NCI-H1694 treated with DMSO at 0.1 percent for 48 hours (cell line): ENCODE measurements at regions not wholly inside any gene's neighbourhood (a gene's known extent, or its start where the extent isn't known, plus 50 kb on each side); places are given as distances from the start of the nearest gene placed in this dataset.
A peak's percentile ranks its signal among the peaks of the same experiment; 100 is the strongest.
"Not testable (repeated sequence)": the region's sequence is repeated elsewhere in the genome, so short reads cannot be mapped to it uniquely, and the experiment has no call there.

Source experiments
- DNase-seq: peaks from one replicate; lab custom pipeline; 2025; lab: John Stamatoyannopoulos, UW

DNA sequence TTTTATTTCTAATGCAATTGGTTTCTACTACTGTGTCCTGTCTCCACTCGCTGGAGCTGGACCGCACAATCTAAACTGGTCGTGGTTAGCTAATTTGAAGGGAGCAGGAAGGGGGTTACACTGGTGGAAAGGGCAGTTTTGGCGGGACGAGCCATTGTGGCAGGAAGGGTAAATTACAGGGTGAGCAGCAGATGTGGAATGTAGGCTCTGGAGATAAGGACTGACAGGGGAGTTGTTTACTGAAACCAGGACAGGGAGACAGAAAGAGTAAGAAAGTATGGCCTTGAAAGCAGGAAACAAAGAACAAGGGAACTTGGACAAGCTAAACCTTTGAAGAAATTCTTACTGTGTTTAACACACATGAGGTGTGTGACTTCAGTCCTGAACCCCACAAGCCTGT is 147.8 kb downstream of the ATXN7L3B start:
- no peak for DNase-seq

DNA sequence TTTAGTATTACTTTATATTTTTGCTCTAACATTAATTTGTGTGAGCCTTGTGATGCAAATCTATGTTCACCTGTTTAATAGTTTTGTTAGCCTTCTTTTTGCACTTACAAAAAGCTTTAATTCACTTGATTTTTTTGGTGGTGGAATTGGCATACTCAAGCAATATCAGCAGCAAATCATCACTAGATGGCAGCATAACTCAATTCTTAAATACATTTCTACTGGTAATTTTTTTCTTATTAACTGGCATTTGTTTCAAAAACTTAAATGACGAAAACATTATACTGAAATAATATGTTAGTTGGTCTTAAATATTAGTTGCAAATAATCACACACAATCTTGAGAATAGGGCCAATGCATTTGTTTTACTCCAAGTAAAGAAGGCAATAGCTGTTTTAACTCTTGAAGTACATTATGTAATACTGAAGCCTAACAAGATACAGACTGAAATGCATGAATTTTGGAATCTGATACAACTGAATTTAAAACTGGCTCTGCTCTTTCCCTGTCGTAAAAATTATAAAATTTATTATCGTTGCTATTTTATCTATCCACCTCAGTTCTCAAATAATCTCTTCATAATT is 151.5 kb downstream of the ATXN7L3B start:
- peak; percentile 49 for DNase-seq

DNA sequence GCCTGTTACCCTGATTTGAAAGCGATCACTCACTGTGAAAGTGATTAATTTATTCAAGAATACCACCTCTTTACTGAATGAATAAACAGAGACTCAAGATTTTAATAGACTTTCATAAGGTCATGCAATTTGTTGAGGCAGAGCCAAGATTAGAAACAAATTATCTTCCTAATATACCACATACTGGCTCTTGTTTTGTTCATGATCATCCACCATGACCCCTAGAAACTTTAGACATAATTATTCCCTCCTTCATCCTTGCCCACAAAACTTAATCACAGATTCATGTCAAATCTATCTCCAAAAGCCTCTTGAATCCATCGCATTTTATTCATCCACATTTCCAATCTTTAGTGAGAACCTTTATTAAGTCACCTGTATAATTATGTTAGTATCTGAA is 152.3 kb downstream of the ATXN7L3B start:
- no peak for DNase-seq

DNA sequence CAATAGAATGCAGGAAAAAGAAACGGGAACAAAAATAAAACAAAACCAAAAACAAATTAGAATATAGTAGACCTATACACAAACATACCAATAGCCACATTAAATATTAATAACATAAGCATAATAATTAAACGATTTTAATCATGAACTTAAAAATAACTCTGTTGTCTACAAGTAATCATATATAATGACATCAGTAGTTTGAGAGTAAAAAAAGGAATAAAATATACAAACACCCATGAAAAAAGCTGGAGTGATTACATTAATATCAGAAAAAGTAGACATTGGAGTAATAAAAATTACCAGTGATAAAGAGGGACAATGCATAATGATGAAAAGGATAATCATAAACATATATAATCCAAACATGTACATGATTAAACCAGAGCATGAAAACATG is 181.8 kb downstream of the ATXN7L3B start:
- no peak for DNase-seq

DNA sequence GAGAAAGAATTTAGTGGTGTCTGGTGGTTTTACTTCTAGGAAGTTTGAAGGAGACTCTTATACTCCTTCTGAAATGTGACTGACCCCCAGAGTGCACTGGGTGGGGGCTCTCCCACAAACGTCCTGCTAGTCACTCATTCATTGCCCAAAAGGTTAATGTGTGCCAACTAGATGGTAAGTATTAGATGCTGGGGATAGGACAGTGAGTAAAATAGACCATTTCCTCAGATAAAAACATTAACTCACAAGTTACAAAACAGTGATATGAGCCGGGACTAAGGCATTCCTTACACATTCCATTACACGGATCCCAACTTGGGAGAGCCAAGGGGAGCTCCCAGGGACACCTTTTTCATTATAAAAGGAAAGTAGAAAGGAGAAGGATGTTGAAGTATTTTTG is 185.1 kb downstream of the ATXN7L3B start:
- DNase-seq = no peak

DNA sequence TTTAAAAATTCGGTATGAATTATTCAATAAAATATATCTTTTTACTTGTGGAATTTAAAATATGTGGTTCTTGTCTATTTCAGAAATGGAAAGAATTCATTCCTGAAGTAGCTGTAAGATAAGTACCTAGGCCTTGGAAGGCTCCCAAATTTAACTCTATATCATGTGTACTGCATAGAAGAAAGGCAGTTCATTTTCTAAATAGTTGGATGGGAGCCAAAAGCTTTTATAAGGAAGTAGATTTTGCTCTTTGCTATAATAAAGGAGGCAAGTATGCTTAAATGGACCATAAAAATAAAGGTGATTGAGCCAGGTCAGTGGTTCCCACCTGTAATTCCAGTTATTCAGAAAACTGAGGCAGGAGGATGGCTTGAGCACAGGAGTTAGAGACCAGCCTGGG is 187.5 kb downstream of the ATXN7L3B start:
- no peak for DNase-seq

DNA sequence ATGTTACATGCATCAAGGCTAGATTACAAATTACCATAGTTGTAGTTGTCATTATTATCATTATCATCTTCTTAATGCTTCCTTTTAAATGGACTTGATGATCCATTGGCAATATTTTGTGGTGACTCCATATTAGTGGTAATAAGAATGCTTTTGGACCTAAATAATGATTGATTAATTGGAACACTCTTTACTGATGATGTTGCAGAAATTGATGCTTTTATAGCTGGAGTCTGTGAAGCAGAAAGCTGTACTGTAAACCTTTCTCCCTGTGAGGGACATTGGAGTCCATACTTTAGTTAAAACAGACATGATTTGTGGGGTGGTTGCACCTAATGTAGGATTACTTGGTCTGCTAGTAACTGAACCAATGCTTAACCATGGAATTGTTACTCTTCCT is 190.4 kb downstream of the ATXN7L3B start:
- DNase-seq = no peak

DNA sequence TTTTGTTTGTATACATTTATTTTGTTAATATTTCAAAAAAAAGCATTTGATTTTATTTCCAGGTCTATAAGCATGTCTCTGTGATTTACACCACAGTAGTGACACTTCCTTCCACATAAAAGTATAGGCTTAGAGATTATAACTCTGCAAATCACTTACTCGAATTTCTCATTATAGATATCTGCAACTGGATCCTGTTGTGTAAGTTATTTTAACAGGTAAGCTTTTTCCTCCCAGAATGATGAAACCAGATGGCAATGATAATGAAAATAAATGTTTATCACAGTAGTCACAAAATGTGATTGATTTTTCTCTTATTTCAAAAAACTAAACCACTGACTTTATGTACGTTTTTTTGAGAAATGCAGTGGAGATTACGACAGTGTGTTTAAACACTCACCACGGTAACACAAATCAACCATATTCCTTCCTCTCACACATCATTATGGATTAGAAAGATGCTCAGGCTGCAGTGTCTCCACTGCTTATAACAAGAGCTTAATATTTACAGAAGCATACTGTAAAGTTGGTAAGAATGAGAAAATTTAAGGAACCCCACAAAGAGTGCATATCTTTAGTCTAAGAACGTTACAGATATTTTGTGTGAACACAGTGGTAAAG is 194.6 kb downstream of the ATXN7L3B start:
- no peak for DNase-seq

DNA sequence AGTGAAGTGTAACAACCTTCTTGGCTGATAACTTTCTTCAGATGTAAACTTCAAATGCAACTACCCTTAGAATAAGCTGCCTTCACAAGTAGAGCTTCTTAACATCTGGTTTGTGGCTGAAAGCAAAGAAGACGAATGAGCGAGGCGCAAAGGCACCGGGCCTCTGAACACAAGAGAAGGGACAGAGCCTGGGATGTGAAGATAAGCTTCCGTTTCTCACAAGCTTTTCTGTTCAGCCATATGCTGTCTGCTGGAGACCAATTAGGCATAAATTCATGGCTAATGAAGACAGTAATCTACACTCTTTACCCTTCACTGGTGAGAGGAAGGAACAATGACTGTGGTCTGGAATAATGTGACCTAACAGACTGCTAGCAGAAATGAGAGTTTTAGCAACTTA is 195.2 kb downstream of the ATXN7L3B start:
- DNase-seq = no peak

DNA sequence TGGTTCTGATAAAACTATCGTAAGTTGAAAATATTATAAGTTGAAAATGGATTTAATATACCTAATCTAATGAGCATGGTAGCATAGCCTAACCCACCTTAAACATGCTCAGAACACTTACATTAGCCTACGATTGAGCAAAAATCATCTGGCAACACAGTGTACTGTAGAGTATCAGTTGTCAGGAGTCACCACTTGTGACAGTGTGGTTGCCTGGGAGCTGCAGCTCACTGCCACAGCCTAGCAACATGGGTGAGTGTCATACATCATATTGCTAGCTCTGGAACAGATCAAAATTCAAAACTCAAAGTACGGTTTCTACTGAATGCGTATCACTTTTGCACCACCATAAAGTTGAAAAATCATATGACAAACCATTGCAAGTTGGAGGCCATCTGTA is 203.5 kb downstream of the ATXN7L3B start:
- no peak for DNase-seq

DNA sequence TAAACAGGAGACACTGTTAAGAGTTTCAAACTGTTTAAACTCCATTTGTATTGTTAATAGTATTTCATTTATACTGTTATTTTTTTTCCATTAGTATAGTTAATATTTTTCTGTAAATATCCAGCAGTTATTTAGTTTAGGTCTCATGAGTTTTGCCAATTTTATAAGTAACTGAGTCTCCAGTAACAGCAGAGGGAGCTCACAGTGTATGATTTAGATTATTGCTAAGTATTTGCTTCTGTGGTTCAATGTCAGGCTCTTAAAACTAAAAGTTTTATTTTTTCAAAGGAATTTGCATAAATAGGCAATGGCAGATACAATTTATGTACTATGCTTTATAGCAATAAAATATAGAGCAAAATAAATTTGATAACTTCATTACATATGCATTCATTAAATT is 209.7 kb downstream of the ATXN7L3B start:
- DNase-seq = no peak

DNA sequence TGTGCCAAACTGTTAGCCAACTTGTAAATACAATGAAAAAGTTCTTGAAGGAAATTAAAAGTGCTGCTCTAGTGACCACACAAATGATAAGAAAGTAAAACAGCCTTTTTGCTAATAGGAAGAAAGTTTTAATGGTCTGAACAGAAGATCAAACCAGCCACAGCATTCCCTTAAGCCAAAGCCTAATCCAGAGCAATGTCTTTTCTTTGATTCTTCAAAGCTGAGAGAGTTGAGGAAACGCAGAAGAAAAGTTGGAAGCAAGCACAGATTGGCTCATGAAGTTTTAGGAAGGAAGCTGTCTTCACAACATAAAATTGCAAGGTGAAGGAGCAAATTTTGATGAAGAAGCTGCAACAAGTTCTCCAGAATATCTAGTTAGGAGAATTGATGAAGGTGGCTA is 213.8 kb downstream of the ATXN7L3B start:
- no peak for DNase-seq

DNA sequence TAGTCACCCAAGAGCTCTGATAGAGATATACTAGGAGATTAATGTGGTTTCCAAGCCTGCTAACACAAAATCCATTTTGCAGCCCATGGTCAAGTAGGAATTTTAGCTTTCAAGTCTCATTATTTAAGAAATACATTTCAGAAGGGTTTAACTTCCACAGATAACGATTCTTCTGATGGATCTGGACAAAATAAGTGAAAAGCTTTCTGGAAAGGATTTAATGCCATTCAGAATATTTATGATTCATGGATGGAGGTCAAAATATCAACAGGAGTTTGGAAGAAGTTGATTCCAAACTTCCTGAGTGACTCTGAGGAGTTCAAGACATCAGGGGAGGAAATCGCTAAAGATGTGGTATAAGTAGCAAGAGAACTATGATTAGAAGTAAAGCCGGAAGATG is 214.6 kb downstream of the ATXN7L3B start:
- no peak for DNase-seq

DNA sequence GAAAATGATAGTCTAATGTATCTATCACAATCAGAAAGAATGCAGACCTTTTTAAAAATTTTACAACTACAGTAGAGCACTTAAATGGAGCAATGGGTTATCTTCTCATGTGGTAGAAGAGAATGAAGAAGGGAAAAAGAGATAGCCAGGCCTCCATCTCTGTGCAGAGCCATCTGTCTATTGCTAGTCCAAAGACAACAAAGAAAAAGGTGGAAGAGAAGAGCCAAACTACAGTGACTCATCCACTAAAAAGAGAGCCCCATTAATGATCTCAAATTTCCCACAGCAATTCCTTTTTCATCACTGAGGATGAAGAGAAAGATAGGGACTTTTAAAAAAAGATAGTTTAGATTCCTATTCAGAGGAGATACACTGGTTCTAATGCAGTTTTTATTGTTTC is 232.9 kb downstream of the ATXN7L3B start:
- DNase-seq = no peak

DNA sequence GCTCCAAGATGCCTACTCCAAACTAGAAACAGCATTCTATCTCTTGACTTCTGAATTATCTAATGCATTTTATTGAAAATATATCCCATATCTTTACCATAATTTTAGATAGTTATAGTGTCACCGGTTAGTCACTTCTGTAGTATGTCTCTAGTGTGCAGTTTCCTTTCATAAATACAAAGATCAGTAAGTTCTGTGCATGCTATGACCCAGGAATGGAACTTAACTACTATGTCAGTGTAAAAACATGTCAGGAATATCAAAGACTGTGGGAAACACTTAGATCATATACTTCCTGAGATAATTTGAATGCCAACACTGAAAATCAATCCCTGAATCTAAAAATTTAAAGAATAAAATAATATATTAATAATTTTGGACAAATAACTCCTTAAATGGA is 237.6 kb downstream of the ATXN7L3B start:
- DNase-seq = no peak

DNA sequence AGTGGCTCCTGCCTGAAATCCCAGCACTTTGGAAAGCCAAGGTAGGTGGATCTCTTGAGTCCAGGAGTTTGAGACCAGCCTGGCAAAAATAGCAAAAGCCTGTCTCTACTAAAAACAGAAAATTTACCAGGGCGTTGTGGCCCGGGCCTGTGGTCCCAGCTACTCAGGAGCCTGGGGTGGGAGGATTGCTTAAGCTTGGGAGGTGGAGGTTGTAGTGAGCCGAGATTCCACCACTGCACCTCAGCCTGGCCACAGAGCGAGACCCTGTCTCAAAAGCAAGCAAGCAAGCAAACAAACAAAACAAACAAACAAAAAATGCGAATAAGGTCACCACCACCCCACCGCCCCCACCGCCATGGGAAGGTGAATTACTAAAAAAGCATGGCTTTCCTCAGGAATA is 238.7 kb downstream of the ATXN7L3B start:
- DNase-seq = no peak

DNA sequence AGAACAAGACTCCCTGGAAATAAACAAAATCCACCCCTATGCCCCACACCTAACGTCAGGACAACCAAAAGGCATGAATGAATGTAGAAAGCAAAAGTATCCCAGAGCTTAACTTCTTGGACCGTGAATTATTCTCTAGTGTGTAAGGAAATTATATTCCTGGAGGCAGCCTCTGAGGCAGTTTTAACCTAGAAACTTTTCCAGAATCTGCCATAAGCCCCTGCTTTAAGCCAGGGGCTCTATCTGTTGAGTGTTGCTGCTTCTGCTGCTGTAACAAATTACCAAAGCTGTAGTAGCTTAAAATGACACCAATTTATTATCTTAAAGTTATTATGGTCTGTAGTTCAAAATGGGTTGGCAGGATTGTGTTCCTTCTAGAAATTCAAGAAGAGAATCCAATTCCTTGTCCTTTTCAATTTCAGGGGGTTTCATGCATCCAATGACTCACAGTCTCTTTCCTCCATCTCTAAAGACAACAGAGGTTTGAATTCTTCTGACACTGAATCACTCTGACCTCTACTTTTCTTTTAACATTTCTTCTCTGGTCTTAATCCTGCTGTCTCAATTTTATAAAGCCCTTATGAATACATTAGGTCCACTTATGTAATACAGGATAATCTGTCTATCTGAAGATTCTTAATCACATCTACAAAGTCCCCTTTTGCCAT is 242.7 kb downstream of the ATXN7L3B start:
- no peak for DNase-seq

DNA sequence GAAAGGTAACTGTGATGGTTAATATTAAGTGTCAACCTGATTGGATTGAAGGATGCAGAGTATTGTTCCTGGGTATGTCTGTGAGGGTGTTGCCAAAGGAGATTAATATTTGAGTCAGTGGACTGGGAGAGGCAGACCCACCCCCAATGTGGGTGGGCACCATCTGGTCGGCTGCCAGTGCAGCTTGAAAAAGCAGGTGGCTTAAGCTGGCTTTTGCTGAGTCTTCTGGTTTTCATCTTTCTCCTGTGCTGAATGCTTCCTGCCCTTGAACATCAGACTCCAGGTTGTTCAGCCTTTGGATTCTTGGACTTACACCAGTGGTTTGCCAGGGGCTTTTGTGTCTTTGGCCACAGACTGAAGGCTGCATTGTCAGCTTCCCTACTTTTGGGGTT is 243.2 kb downstream of the ATXN7L3B start:
- DNase-seq = not testable (repeated sequence)

DNA sequence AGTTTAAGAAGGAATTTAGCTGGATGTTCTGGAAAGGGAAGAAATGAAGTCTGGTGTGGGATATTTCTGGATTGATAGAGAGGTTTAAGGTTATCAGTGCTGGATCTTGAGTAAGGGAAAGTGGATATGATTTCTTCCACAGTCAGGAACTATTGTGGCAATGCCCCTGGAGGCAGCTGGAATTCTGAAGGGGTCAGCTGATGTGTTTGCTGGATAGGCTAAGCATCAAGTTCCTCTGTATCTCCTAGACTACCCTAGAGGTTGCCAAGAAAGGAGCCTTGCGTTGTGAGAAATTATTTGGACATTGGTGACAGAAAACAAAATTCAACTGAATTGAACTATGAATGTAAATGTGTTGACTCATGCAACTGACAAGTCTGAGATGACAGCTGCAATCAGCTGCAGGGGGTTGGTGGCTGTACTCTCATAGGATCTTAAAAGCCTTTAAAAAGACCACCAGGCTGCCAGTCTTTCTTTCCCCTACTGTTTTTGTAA is 244.4 kb downstream of the ATXN7L3B start:
- DNase-seq = no peak

DNA sequence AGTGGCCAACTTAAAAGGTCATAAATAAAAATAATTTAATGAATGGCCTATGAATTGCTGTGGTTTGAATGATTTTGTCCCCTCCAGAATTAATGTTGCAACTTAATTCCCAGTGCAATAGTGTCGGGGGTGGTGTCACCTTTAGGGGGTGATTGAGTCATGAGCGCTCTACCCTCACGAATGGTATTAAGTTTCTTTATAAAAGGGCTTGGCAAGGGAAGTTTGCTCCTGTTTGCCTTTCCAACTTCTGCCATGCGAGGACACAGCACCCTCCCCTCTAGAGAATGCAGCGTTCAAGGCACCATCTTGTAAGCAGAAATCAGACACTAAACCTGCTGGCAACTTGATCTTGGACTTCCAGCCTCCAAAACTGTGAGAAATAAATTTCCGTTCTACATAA is 253.3 kb downstream of the ATXN7L3B start:
- no peak for DNase-seq

DNA sequence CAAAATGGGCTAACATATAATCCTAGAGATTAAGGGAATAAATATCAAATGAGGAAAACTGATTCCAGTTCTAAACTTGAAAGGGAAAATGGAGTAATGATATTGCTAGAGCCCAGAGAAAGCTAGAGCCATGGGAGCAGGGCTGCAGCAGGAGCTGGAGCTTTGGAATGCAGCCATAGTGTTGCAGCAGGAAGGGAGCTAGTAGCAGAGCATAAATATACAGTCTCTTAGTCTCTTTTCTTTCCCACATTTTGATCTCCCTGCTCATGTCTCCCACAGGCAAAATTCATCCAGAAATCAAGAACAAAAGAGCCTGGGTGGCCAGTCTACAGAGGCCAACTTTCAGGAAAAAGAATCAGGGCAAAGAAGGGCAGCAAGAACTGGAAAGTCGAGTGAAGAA is 253.7 kb downstream of the ATXN7L3B start:
- no peak for DNase-seq

DNA sequence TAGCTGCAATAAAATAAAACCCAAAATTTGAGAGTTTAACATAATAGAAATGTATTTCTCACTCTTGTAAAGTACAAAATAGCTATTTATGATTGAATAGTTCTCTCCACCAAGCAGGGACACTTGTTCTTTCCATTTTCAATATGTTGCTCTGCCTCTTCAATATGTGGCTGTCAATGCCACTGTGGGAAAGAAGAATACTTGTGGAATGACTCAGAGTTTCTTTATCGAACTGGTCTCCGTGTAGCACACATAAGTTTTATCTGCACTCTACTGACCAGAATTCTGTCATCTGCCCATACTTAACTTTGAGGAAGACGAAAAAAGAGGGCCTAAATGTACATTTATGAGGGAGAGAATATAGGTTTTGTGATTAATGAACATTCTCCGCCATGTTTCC is 256.9 kb downstream of the ATXN7L3B start:
- DNase-seq = no peak

DNA sequence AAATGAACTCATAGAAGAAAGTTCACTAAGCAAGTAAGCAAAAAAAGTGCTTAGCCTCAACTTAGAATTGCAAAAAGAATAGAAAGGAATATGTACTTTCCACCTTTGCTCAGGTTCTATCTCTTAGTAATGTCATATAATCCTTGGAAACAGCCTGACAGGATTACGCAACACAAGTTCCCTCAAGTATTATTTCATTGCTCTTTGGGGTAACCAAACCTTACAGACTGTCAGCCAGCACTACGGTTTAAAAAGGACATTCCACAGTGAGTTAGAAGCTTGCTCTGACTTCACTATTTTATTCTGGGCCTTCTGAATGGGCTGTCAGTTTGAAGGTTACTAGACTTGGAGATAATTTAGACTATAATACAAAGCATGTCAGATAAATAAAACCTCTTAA is 264.0 kb downstream of the ATXN7L3B start:
- no peak for DNase-seq
